ENCODE measurements at regions not wholly inside any gene's neighbourhood (a gene's known extent, or its start where the extent isn't known, plus 50 kb on each side); places are given as distances from the start of the nearest gene placed in this dataset.
"Not testable (repeated sequence)": the region's sequence is repeated elsewhere in the genome, so short reads cannot be mapped to it uniquely, and the experiment has no call there.

DNA sequence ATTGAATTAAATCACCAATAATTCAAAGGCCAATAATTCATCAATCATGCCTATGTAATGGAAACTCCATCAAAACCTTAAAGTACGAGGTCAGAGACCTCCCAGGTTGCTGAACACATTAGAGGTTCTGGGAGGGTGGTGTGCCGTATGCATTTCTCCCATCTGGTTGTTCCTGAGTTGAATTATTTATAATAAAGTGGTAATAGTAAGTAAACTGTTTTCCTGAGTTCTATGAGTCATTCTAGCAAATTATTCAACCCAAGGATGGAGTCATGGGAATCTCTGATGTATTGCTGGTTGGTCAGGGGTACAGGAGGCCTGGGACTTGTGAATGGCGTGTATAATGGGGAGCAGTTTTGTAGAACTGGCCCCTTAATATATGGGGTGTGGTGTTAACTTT, 191.7 kb downstream of the CARTPT start:
- DNase-seq = no peak

DNA sequence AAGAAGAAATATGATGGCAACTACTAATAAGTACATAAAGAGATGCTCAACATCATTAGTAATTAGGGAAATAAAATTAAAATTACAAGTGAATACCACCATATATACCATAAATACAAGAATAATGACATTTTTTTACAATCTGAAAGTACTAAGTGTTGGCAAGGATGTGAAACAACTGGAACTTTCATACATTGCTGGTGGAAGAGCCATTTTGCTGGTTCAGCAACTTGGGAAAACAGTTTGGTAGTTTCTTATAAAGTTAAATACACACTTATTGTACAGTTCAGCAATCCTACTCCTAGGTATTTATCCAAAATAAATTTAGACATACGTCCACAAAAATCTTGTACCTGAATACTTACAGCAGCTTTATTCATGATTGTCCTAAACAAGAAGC, 192.9 kb downstream of the CARTPT start:
- no peak for DNase-seq

DNA sequence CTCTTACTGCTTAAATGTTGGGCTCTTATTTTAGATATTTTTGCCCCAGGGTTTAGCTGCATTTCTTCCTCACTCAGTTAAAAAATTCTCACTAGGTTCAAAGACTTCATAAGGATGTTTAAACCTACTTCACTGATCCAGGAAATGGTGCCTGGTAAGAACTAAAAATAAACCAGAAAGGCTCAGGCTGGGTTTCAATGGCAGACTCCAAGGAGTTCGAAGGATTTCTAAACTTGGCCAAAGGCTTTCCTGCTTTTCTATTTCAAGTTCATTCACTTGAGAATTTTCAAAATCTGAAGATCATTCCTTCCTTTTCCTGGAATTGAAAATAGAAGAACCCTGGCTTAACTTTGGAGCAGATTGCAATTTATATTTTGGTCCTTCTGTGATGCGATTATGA, 193.0 kb upstream of the MAP1B start:
- no peak for DNase-seq

DNA sequence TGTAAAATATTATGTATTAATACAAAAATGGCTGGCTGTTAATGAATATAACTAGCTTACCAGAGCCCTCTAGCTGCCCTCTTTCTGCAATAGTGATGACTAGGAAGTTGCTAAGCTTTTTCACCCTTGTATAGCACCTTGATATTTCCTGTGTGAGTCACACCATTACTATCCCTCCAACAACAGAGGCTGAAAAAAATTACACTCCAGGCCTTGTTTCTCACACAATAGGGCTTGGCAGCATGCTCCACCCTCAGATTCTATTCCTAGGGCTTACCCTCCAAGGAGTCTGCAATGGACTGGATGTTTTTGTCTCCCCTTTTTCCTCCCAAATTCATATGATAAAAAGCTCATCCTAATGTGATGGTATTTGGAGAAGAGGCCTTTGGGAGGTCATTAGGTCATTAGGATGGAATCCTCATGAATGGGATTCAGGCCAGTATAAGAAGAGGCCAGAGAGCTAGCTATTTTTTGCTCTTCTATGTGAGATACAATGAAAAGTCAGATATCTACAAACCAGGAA, 184.6 kb upstream of the MAP1B start:
- DNase-seq = no peak

DNA sequence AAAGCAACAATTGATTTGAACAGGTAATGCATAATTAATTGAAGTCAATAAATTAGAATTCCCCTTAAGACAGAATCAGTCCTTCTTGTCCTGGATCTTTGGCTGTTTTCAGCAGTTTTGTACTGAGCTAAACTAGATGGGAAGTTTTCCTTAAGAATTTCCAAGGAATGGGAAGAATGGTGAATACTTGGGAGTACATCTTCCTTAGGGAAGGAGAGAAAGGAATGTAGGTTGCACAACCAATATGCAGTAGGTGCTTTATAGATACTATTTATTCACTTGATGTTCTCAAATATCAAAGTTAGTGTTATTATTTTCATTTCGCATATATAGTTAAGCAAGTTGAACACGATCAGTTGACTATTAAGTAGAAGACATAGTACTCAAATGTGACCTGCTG, 183.5 kb upstream of the MAP1B start:
- no peak for DNase-seq

DNA sequence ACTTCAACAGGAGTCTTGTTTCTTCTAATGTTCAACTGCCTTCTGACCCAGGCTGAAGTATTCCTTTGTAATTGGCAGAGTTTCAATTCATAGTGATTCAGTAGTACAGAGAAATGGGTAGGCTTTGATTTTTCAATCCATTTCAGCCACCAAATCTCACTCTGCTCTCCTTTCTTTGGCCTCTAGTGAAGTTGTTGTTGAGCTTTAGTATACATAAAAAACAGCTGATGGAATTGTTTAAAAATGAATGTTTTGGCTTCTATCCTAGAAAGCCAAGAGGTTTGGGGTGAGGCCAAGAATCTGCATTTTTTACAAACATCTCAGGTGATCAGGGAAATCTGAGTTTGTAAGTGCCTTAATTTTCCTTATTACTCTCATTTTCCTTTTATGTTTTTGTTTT, 182.9 kb upstream of the MAP1B start:
- no peak for DNase-seq

DNA sequence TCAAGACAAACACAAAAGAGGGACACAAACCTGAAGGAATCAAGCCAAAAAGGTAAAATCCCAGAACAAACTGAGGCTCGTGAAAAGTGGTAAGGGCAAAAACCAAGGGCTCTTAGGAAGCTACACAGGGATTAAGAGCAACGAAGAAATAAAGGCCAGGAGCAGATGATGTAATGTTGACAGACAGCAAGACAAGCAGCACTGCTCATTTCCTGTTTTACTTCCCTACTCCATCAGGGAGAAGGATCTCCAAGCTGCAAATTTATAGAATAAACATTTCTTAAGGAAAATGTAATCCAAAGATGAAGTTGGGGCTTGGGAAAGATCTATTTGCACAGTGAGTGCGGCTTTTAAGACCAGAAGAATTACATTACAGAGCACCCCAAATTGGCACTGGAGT, 182.3 kb upstream of the MAP1B start:
- no peak for DNase-seq

DNA sequence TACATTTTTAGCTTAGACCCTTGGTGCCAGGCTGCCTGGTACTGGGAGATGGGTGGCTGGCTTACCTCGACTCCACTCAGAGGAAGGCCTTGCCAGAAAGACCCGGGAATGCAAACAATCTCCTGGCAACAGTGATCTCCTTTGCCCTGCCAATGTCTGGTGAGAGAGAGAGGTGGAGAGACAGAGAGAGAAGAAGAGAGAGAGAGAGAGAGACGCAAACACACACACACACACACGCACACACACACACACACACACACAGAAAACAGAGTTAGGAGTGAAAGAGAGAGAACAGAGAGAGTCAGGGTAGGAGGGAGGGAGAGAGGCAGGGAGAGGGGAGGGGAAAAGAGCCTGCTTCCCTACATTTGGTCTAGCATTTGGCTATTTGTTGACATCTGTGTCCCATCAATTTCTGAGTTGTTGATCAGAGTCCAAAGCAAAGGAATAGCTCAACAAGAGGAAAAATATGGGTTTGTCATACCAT, 181.6 kb upstream of the MAP1B start:
- no peak for DNase-seq

DNA sequence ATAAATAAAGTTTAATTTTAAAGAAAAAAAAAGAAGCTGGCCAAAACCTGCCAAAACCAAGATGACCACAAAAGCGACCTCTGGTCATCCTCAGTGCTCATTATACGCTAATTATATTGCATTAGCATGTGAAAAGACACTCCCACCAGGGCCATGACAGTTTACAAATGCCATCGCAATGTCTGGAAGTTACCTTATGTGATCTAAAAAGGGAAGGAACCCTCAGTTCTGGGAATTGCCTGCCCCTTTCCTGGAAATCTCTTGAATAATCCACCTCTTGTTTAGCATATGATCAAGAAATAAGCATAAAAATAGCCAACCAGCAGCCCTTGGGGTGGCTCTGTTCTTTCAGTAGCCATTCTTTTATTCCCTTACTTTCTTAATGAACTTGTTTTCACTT, 178.3 kb upstream of the MAP1B start:
- no peak for DNase-seq

DNA sequence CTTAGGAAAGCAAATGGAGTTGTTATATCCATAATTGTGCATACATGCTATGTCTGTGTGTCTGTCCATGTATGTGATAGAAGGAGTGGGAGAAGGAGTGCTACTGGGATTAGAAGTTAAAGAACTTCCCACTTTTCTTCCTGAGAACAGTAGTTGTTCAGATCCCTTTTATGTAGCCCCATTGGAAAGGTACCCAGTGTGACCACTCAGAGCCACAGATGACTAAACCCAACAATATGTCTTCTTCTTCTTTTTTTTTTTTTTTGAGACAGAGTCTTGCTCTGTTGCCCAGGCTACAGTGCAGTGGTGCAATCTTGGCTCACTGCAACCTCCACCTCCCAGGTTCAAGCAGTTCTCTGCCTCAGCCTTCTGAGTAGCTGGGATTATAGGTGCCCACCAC, 176.7 kb upstream of the MAP1B start:
- DNase-seq = not testable (repeated sequence)

DNA sequence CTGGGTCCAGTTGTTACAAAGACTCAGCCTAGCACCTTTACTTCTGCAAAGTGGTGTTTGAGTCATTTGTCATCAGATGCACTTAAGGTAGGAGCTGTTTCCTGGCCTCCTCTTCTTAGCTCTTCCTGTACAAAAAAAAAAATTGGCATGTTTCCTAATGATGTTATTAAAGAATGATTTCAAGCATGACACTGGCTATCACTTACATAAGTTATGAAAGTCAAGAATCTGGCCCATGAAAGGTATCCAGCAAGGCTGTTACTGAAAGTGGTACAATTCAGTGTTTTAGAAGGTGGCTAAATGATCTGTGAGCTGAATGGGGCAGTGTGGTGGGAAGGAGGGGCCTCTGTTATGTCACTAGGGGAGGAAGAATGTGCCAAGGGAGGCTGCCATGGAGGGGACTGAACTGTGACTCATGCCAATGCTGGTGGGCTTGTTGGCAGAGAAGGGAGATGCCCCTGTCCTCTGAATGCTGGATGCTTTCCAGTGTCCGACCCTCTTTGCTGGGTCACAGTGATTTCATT, 175.1 kb upstream of the MAP1B start:
- DNase-seq = no peak

DNA sequence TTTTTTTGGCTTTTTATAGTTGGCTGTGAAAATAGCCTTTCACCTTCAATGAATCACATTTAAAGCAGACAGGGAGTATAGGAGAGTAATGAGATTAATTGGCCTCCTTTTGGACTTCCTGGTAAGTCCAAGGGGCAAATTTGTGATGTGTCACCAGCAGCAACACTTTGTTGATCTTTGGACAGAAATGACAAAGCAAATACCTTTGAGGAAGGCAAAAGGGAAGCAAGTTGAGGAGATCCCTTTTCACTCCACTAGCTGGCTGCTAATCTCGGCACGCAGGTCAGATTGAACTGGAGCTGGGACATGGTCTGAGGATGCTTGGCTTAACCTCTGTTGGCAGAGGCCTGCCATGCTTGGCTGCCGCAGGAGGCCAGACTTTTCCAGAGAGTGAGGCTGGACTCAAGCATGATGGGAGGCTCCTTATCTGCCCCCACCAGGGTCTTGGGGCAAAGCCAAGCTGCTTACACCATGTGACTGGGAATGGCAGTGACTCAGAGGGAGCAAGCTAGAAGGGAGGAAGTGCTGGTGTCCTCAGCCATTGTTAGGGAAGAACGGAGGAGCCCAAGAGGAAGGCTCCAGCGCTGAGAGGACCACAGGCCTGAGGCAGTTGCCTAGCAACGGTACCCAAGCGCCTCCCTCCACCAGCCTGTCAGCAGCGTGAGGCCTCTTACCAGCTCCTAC, 174.5 kb upstream of the MAP1B start:
- DNase-seq = no peak

DNA sequence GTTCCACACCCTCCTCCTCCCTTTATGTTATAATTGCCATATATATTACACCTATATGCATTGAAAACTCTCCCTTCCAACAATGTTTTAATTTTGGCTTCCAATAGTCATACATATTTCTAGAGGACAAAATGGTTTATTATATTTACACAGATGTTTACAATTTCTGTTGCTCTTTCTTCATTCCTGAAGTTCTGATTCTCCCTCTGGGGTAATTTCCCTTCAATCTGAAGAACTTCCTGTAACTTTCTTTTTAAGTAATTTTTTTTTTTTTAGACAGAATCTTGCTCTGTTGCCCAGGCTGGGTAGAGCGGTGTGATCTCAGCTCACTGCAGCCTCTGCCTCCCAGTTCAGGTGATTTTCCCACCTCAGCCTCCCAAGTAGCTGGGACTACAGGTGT, 173.0 kb upstream of the MAP1B start:
- no peak for DNase-seq

DNA sequence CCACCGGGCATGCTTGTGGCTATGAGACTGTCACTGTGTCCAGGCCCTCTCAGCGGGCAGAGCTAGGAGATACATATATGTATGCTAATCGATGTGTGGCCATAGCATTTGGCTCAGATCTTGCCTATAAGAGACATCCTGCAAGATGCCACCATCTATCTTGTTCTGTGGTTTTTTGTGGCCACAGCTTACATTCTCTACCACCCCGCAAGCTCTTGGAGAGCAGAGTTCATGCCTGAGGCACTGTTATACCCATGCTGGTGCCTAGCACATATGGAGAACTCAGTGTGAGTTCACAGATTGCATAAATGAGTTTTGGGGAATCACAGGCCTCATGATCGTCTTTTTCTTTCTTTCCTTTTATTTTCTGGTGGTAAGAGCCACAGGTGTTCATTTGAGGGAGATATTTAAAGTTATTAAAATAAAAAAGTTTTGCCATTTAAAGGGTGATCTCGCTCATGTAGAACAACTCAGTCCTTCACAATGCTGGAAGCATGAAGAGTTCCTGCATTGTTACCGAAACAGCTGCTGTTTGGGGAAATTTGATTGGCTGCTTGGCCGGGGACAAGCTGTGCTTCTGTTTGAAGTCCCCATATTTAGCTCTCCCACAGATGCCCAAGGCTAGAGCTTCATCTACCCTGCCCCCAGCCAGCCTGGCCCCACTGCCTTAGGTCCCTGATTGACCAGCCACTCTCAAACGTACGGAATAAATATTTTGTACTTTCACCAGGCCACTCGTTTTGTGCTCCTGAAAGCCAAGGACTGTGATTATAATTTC, 169.2 kb upstream of the MAP1B start:
- no peak for DNase-seq

DNA sequence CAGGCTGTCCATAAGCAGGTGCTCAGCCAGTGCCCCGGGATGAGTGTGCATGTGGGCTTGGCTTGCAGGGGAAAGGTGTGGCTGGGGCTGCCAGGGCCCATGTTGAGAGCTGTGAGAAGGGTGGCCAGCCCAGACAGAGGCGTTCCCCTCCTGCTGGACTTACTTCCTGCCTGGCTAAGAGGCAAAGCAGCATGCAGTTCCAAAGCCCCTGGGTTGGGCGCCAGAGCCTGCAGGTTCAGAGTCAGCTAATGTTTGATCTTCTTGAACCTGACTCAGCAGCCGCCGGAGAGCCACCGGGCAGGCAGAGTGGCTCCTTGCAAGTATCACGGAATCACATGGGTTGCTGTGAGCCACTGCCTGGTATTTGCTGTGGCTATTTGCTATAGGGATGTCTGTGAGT, 168.4 kb upstream of the MAP1B start:
- no peak for DNase-seq

DNA sequence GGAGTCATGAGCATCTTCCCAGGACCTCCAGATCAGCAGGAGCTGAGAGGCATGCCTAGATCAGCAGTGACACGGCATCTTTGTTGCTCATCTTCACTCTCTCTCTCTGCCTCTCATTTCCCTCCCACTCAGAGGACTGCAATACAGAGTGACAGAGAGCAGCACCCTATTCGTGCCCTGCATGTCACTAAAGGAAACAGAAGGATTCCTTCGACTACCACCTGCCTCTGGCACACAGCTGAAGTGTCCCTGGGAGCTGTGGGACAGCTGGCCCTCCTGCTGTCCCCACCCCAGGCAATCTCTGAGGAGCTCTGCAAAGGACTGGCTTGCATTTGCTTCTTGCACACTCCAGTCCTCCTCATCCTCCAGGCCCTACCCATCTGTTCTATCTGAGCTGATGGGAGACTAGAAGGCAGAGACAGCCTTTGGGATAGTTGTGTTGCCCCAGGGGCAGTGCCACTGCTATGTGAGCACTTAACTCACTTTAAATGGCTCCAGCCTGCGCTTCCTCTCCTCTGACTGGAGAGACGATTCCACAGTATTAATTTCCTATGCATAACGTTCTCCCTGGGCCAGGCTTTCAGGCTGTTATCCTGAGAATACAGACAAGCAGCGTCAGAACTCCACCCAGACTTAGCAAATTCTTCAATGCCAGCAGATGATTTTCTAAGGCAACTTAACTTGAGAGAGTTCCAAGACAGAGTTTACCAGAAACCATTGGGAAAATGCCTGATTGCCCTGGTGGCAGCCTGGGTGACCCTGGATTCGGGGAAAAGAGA, 167.6 kb upstream of the MAP1B start:
- DNase-seq = no peak

DNA sequence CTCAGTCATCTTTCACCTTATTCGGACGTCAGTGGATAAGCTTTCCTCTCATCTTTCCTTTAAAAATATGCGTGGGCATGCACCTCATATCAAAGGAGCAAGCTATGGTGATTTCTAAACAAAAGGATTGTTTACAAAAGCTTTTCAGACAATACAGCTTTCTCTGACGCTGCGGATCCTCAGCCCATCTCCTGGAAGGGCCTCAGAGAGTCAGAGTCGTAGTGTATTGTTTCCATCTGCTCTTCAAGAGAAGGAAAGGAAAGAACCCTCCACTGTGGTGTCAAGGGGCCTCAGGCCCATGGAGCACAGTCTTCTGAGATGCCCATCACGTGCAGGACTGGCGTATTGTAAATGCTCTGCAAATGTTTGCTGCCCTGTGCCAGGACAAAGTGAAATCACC, 163.4 kb upstream of the MAP1B start:
- DNase-seq = no peak

DNA sequence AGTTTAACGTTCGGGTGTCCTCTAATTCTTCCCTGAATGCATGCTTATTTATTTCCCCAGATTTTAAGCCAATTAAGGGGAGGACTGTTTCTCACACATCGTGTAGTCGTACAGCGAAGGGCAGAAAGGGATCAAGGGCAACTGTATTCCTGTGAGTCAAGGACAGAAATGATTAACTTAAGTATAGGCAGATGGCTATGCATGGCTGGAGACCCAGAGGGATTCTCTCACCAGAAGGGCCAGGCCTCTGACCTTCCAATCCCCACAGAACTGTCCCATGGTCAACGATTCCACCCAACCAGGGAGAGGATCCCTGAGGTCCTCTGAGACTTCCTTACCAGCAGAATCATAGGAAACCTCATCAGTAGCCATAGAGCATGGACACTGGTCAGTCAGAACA, 161.8 kb upstream of the MAP1B start:
- no peak for DNase-seq

DNA sequence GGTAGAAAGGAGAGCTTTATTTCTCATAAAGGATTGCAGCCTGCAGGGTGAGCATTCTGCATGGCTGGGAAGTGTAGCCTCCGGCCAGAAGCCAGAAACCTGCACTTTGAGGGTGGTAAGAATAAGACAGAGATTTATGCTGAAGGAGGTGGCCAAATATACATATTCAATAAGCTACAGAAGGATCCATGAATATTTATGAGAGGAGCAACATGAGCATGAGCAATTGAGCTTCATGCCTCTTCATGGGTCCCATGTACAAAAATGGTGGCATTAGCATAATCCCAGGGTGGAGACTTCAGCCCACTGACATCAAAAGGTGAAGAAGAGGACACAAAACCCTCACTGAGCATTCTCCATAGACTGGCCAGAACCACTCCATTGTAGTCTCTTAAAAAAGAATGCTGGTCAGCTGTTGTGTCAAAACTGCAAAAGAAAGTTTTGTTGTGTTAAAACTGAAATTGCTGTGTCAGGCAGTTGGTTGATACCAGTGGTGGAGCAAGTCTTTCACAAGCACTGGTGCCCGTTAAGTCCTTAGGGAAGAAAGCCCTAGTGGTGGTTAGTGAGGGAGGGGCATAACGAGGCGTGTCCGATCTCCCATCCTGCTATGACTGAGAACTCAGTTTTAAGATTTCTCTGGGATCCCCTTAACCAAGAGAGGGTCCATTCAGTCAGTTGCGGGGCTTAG, 160.8 kb upstream of the MAP1B start:
- no peak for DNase-seq

DNA sequence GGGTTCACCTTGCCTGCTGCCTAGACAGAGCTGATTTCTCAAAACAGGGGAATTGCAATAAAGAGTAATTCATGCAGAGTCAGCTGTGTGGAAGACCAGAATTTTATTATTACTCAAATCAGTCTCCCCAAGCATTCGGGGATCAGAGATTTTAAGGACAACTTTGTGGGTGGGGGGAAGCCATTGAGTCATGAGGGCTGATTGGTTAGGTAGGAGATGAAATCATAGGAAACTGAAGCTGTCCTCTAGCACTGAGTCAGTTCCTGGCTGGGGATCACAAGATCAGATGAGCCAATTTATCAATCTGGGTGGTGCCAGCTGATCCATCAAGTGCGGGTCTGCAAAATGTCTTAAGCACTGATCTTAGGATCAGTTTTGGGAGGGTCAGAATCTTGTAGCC, 159.1 kb upstream of the MAP1B start:
- DNase-seq = no peak

DNA sequence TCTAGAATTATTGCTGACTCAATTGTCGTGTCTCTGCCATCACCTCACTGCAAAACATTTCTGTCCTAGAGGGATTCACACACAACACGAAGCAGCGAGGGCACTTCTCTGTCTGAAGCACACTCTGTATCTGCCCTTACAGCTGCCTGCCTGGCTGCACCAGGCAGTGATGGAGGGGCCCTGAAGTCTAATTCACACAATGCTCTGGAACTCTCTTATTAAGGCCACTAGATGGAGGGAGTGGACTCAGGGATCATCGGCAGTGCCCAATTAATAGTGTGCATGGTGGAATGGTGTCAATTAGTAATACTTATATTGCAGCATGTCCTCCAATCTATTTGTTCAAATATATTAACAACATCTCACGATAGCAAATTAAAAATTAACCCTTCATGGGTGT, 157.5 kb upstream of the MAP1B start:
- no peak for DNase-seq

DNA sequence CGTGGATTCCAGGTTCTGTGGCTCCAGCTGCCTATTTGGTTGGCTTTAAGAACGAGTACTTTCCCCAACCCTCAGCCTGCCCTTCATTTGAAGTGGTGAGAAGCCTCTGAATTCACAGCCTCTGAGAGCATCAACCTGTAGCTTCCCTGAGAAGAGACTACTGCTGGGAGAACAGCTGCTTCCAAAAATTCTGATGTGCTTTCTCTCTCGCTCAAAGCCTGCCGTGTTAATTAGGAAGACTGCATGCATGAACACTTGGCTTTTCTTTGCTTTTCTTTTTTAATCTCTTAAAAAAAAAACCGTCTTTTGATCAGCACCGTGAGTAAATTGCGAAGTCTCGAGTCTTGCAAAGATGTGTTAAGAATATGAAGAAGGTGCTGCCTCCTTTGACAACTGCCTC, 153.4 kb upstream of the MAP1B start:
- DNase-seq = no peak

DNA sequence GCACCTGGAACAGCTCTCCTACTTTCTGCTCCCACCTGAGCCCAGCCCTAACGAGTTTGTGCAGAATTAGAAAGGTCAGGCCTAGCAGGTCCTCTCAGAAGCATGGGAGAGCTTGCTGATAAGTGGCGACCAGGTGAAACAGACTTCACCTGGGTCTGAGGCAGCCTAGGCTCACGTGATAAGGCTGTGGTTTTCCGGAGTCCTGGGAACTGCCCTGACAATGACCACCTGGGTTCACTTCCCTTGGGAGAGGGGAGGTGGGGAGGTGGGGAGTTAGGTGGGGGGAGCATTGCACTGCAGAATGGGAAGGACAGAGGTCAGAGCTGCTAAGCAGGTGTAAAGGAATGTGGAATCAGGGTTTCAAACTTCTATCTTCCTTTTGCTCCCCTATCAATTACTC, 152.9 kb upstream of the MAP1B start:
- DNase-seq = no peak

Measured in NK-92 treated with Interleukin-12 subunit alpha and Interleukin-12 subunit beta, amount 100 ng/mL, for 24 hours (cell line).